ENCODE measurements at regions not wholly inside any gene's neighbourhood (a gene's known extent, or its start where the extent isn't known, plus 50 kb on each side); places are given as distances from the start of the nearest gene placed in this dataset.

DNA sequence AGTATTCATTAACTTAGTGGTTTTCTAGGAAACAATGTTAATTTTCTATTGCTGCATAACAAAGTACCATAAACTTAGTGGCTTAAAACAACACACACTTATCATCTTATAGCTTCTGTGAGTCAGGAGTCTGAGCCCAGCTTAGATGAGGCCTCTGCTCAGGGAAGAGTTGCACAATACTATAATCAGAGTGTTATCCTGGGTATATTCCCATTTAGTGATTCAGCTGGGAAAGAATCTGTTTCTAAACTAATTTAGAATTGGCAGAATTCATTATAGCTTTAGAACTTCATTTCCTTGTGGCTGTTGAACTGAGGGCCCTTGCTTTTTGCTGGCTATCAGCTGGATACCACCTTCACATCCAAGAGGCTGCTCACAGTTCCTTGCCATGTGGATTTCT is 515.5 kb downstream of the BRINP3 start:
- TF ChIP-seq, protein P1, sequence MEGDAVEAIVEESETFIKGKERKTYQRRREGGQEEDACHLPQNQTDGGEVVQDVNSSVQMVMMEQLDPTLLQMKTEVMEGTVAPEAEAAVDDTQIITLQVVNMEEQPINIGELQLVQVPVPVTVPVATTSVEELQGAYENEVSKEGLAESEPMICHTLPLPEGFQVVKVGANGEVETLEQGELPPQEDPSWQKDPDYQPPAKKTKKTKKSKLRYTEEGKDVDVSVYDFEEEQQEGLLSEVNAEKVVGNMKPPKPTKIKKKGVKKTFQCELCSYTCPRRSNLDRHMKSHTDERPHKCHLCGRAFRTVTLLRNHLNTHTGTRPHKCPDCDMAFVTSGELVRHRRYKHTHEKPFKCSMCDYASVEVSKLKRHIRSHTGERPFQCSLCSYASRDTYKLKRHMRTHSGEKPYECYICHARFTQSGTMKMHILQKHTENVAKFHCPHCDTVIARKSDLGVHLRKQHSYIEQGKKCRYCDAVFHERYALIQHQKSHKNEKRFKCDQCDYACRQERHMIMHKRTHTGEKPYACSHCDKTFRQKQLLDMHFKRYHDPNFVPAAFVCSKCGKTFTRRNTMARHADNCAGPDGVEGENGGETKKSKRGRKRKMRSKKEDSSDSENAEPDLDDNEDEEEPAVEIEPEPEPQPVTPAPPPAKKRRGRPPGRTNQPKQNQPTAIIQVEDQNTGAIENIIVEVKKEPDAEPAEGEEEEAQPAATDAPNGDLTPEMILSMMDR (IDR thresholded peaks at IDR 0.05) = no peak
- TF ChIP-seq EP300 (IDR thresholded peaks at IDR 0.05) = no peak
- TF ChIP-seq POLR2AphosphoS5 (IDR thresholded peaks at IDR 0.05) = no peak

Data from sigmoid colon (tissue), 4 donors.